Islet of Langerhans (tissue), 1 donor: ENCODE measurements at regions not wholly inside any gene's neighbourhood (a gene's known extent, or its start where the extent isn't known, plus 50 kb on each side); places are given as distances from the start of the nearest gene placed in this dataset.

Experiments used
- FAIRE-seq: peaks from one replicate; lab custom pipeline; 2011; peaks lifted over from hg19 to GRCh38; lab: Jason Lieb, UNC

GRCh38 chr1:227370533-227371254, 52.4 kb upstream of the CDC42BPA start:
- FAIRE-seq = no peak

GRCh38 chr1:227369102-227369760, 50.9 kb upstream of the CDC42BPA start:
- FAIRE-seq = no peak
